HUES6 (cell line): ENCODE measurements at regions not wholly inside any gene's neighbourhood (a gene's known extent, or its start where the extent isn't known, plus 50 kb on each side); places are given as distances from the start of the nearest gene placed in this dataset.

Experiments
- H3K27ac ChIP-seq: 2 replicates; pipeline ENCODE4 v1.7.0; 2013; ENCODE audit warnings: low read depth, mild to moderate bottlenecking, low read length, inconsistent platforms
- H3K27me3 ChIP-seq: 2 replicates; pipeline ENCODE4 v1.6.1; 2013; ENCODE audit warnings: low read length; ENCODE audit not compliant: control insufficient read depth, insufficient read depth
- H3K36me3 ChIP-seq: 2 replicates; pipeline ENCODE4 v1.6.1; 2013; ENCODE audit warnings: low read length; ENCODE audit not compliant: control insufficient read depth, insufficient read depth
- H3K4me1 ChIP-seq: 2 replicates; pipeline ENCODE4 v1.6.1; 2013; ENCODE audit warnings: low read length; ENCODE audit not compliant: control insufficient read depth, insufficient read depth
- H3K4me3 ChIP-seq: 2 replicates; pipeline ENCODE4 v1.5.1; 2013; ENCODE audit warnings: low read depth, low read length
- H3K9ac ChIP-seq: one replicate; pipeline ENCODE4 v1.6.1; 2013; ENCODE audit warnings: mild to moderate bottlenecking, low read length
- H3K9me3 ChIP-seq: 2 replicates; pipeline ENCODE4 v1.6.1; 2013; ENCODE audit warnings: low read depth, low read length; ENCODE audit not compliant: control insufficient read depth, insufficient read depth

DNA sequence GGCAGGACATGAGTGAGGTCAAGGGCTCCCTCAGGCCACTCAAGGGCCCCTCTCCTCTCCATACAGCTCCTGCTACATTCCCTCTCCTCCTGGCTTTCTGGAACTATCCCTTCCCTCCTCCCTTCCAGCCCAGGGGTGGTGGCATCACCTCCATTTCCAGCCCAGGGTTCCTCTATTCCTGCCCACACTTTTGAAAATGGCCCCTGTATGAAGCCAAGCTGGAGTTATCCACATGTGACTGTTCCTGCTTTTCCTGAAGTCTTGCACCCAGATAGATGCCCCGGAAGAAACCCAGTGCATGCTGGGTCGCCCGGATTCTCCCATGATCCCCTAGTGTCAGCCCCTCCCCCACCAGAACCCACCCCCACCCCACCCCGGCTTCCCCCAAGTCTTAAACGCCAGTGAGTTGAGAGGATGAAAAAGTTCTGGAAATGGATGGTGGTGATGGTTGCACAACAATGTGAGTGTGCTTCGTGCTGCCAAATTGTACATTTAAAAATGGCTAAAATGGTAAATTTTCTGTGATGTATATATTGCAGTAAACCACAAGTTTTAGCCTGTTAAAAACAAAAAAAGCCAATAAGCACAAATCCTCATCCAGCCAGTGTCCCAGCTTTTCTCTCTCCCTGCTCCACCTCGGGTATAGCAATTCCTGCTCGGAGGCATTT is 136.9 kb downstream of the SCARB1 start:
- Histone ChIP-seq H3K36me3 (no peaks in the 10 kb centered on the region), H3K27ac (no peak overlapping the region), H3K27me3 (no peaks in the 10 kb centered on the region), H3K4me3 (no peak overlapping the region), H3K9ac (no peak overlapping the region), H3K4me1 (no peaks in the 10 kb centered on the region), H3K9me3 (peaks cover 5% of the 10 kb centered on the region; the same call in 1 of the 2 replicates)

DNA sequence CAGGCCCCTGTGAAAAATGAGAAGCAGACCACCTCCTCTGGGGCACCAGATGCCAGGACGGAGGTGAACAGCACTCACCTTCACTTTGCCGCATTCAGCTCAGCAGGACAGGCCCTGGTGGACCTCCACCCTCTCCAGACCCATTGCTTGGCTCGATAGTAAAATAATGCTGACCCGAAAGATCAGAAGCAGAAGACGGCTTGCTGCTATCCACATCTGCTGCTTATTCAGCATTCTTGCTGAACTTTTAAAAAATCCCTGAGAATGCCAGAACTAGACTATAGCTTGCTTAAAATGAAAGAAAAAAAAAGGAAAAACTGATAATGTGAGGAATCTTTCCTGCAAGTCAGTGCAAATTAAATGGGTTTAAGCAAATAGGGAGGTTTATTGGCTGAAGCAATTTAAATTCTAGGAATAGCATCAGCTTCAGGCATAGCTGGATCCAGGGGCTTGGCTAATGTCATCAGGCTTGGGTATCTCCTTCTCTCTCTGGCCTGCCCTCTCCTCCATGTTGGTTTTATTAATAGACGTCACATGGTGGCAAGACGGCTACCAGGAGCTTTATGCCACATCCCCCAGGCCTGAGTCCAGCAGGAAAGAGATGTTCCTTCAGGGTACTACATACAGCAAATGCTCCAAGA is 137.9 kb downstream of the SCARB1 start:
- H3K36me3 ChIP-seq: no peaks in the 10 kb centered on the region
- no peak overlapping the region for H3K27ac ChIP-seq
- no peak overlapping the region for H3K9ac ChIP-seq
- 0 out of 2 replicates have a peak, but pooled peaks cover 5% of the 10 kb centered on the region for H3K9me3 ChIP-seq
- H3K4me1 ChIP-seq: no peaks in the 10 kb centered on the region
- H3K27me3 ChIP-seq: no peaks in the 10 kb centered on the region
- H3K4me3 ChIP-seq: no peak overlapping the region

DNA sequence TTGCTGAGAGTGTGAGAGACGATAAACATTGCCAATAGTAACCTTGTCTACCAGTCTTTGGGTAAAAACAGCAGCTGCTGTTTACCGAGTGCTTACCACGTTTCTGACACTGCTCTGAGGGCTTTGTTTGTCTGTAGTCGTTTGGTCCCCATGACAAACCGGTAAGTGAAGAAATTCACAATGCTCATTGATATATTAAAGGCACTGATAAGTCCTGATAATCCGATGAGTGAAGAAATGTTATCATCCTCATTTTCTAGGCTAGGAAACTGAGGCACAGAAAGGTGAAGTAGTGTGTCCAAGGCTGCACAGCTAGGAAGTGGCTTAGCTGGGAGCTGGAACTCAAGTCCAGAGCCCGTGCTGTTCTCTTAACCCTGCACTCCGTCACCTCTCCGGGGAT is 138.6 kb downstream of the SCARB1 start:
- no peak overlapping the region for H3K9ac ChIP-seq
- H3K4me3 ChIP-seq: no peak overlapping the region
- H3K27me3 ChIP-seq: no peaks in the 10 kb centered on the region
- H3K36me3 ChIP-seq: no peaks in the 10 kb centered on the region
- H3K9me3 ChIP-seq: 0 out of 2 replicates have a peak, but pooled peaks cover 5% of the 10 kb centered on the region
- H3K27ac ChIP-seq: no peak overlapping the region
- no peaks in the 10 kb centered on the region for H3K4me1 ChIP-seq

DNA sequence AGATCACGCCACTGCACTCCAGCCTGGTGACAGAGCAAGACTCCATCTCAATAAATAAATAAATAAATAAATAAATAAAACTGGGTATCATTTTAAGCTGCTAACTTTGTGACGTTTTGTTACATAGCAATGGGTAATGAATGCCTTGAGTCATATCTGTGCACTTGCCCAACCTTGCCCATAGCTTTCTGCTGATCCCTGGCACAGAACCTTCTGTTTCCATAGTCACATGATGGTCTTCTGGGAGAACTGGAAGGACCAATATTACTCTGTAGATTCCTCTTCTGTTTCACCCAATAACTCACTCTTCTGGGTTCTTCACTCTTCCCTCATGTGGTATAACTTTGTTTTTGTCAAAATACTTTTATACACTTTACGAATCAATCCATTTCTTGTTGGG is 140.8 kb downstream of the SCARB1 start:
- H3K27ac ChIP-seq: no peak overlapping the region
- no peaks in the 10 kb centered on the region for H3K36me3 ChIP-seq
- no peak overlapping the region for H3K4me3 ChIP-seq
- H3K27me3 ChIP-seq: no peaks in the 10 kb centered on the region
- 0 out of 2 replicates have a peak, but pooled peaks cover 5% of the 10 kb centered on the region for H3K9me3 ChIP-seq
- H3K4me1 ChIP-seq: no peaks in the 10 kb centered on the region
- no peak overlapping the region for H3K9ac ChIP-seq

DNA sequence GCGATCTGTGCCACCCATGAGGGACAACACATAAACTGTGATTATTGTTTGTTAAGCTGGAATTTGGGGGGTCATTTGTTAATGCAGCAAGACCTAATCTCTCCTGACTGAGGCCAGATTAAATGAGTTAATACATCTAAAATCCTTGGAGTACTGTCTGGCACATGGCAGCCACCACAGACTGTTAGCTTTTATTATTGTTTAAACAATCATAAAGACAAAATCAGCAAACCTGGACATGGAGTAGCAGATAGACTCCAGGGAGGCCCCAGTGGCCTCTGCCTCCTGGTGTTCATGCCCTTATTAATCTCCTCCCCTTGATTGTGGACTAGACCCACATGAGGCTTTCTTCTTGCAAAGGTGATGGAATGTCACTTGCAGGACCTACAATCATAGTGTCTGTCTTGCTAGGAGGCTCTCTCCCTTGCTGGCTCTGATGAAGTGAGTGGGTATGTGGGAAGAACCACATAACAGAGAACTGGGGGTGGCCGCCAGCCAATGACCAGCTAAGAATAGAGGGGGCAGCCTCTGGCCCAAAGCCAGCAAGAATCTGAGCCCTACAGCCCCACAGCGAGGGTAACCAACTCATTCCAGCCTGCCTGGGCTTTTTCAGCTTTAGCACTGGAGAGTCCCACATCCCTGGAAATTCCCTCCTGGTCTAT is 142.0 kb downstream of the SCARB1 start:
- H3K27ac ChIP-seq: no peak overlapping the region
- 0 out of 2 replicates have a peak, but pooled peaks cover 5% of the 10 kb centered on the region for H3K9me3 ChIP-seq
- H3K4me1 ChIP-seq: no peaks in the 10 kb centered on the region
- H3K9ac ChIP-seq: no peak overlapping the region
- H3K27me3 ChIP-seq: no peaks in the 10 kb centered on the region
- H3K36me3 ChIP-seq: no peaks in the 10 kb centered on the region
- H3K4me3 ChIP-seq: no peak overlapping the region

DNA sequence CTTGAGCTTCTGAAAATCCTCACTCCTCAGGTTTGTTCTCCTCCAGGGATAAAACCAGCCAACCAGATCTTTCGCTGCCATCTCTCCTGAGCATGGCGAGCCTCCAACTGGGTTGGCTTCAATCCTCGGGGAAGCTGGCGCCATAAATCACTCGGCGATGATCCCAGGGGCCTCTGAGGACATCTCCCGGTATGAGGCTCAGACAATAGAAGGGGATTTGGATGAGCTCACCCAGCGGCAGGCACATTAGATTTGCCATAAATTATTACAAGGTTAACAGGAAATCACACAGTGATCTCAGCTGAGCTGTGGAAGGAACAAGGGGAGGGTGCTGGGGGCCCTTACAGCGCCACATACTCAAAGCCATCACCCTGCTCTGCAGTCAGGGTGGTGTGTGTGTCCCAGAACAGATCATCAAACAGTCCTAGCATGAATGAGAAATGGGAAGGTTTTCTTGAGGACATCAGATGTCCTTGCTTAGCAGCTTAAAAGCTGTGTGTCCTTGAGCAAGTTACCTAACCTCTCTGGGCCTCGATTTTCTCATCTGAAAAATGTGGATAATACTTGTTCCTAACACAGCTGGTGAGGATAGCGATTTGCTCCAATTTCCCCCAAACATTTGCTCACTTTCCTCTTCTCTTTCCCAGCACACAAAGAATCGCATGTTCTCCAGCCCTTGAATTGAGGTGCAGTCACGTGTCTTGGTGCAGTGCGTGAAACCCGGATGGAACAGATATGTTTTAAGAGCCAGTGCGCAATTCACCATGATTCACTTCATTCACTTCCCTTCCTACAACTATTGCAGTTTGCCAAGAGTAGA is 142.8 kb downstream of the SCARB1 start:
- no peaks in the 10 kb centered on the region for H3K36me3 ChIP-seq
- H3K4me3 ChIP-seq: no peak overlapping the region
- 0 out of 2 replicates have a peak, but pooled peaks cover 5% of the 10 kb centered on the region for H3K9me3 ChIP-seq
- peaks cover under 1% of the 10 kb centered on the region; the same call in 1 of the 2 replicates for H3K4me1 ChIP-seq
- no peak overlapping the region for H3K27ac ChIP-seq
- H3K27me3 ChIP-seq: no peaks in the 10 kb centered on the region
- no peak overlapping the region for H3K9ac ChIP-seq

DNA sequence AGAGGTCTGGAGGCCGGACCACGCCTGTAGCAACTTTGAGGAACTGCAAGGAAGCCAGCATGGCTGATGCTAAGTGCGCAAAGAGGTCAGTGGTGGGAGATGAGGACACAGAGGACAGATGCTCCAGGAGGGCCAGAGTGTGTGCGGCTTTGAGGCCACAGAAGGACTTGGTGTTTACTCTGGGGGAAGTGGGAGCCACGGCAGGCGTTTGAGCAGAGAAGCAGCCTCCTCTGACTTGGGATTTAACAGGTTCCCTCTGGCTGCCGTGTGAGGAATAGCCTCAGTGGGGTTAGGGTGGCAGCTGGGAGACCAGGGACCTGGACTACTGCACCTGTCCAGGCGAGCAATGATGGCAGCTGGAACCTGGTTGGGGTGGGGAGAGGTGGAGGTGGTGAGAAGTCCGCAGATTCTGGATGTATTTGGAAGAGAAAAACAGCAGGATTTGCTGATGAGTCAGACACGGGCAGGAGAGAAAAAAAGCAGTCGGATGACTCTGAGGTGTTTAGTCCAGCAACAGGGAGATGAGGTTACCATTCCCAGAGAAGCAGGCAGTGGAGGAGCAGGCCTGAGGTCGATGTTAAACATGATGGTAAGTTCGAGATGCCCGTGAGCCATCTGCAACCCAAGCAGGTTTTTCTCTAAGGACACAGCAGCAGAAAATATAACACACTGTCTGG is 143.5 kb downstream of the SCARB1 start:
- H3K4me1 ChIP-seq: peaks cover 8% of the 10 kb centered on the region; the same call in 1 of the 2 replicates
- no peak overlapping the region for H3K27ac ChIP-seq
- no peak overlapping the region for H3K9ac ChIP-seq
- no peaks in the 10 kb centered on the region for H3K27me3 ChIP-seq
- no peak overlapping the region for H3K4me3 ChIP-seq
- H3K9me3 ChIP-seq: 0 out of 2 replicates have a peak, but pooled peaks cover 5% of the 10 kb centered on the region
- no peaks in the 10 kb centered on the region for H3K36me3 ChIP-seq

DNA sequence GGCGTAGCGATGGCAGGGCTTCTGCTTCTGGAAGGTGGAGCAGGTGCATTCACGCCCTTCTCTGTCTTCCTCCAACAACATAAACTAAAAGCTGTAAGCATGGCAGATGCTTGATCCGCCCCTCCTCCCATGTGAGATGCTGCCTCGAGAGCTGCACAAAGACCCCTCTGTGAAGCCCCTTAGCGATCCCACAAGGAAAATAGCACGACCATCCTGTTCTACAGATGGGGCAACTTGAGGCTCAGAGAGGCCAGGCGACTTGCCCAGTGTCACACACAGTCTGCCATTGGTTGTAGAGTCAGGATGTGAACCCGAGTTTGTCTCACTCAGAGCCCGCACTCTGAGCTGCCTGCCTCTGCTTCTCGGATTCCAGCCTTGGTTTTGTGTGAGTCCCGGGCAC is 144.4 kb downstream of the SCARB1 start:
- Histone ChIP-seq H3K9ac (no peak overlapping the region), H3K4me1 (peaks cover 10% of the 10 kb centered on the region; the same call in 1 of the 2 replicates), H3K27ac (no peak overlapping the region), H3K9me3 (0 out of 2 replicates have a peak, but pooled peaks cover 5% of the 10 kb centered on the region), H3K36me3 (no peaks in the 10 kb centered on the region), H3K4me3 (no peak overlapping the region), H3K27me3 (no peaks in the 10 kb centered on the region)

DNA sequence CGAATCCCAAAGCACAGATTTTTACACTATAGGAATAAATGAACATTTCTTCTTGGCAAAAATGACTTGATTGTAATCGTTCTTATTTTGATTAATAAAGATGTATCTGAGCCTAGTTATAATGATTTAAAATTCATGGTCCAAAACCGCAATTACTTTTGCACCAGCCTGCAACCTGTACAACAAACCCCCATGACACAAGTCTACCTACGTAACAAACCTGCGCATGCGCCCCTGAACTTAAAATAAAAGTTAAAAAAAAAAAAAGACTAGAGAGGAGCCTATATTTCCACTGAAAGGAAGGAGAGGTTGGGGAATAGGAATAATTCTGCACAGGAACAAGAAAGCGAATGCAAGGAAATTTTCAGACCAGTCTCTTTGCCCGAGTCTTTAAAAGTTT is 145.2 kb downstream of the SCARB1 start:
- H3K9ac ChIP-seq: no peak overlapping the region
- no peaks in the 10 kb centered on the region for H3K27me3 ChIP-seq
- H3K4me1 ChIP-seq: peaks cover 15% of the 10 kb centered on the region; the same call in 1 of the 2 replicates
- no peaks in the 10 kb centered on the region for H3K36me3 ChIP-seq
- H3K4me3 ChIP-seq: no peak overlapping the region
- H3K27ac ChIP-seq: no peak overlapping the region
- 0 out of 2 replicates have a peak, but pooled peaks cover 5% of the 10 kb centered on the region for H3K9me3 ChIP-seq

DNA sequence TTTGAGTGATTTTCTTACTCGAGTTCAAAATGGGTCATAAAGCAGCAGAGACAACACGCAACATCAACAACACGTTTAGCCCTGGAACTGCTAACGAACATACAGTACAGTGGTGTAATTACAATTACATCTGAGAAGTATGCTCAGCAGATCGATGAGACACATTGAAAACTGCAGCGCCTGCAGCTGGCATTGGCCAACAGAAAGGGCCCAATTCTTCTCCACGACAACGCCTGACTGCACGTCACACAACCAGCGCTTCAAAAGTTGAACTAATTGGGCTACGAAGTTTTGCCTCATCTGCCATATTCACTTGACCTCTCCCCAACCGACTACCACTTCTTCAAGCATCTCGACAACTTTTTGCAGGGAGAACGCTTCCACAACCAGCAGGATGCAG is 145.6 kb downstream of the SCARB1 start:
- H3K36me3 ChIP-seq: no peaks in the 10 kb centered on the region
- peaks cover 15% of the 10 kb centered on the region; the same call in 1 of the 2 replicates for H3K4me1 ChIP-seq
- H3K9me3 ChIP-seq: 0 out of 2 replicates have a peak, but pooled peaks cover 2% of the 10 kb centered on the region
- no peak overlapping the region for H3K27ac ChIP-seq
- no peaks in the 10 kb centered on the region for H3K27me3 ChIP-seq
- H3K4me3 ChIP-seq: no peak overlapping the region
- no peak overlapping the region for H3K9ac ChIP-seq
